NT2/D1 (cell line): ENCODE measurements at regions not wholly inside any gene's neighbourhood (a gene's known extent, or its start where the extent isn't known, plus 50 kb on each side); places are given as distances from the start of the nearest gene placed in this dataset.
"Not testable (repeated sequence)": the region's sequence is repeated elsewhere in the genome, so short reads cannot be mapped to it uniquely, and the experiment has no call there.

Experiments
- DNase-seq: peaks from one replicate; pipeline ENCODE4 v3.0.0-alpha.2; 2011; ENCODE audit warnings: low read depth, low spot score
- H3K27me3 ChIP-seq: 2 replicates; pipeline ENCODE4 v1.6.0; 2011; ENCODE audit warnings: mild to moderate bottlenecking; ENCODE audit not compliant: insufficient read length, insufficient read depth
- H3K36me3 ChIP-seq: 2 replicates; pipeline ENCODE4 v1.6.1; 2011; ENCODE audit warnings: mild to moderate bottlenecking, low read length, mixed read lengths; ENCODE audit not compliant: insufficient read depth, insufficient read length
- H3K4me1 ChIP-seq: 2 replicates; pipeline ENCODE4 v1.5.1; 2011; ENCODE audit not compliant: insufficient read depth, insufficient read length
- H3K4me3 ChIP-seq: 2 replicates; pipeline ENCODE4 v1.5.1; 2011; ENCODE audit warnings: low read depth; ENCODE audit not compliant: insufficient read length
- H3K9ac ChIP-seq: 2 replicates; pipeline ENCODE4 v1.6.0; 2011; ENCODE audit warnings: low read depth; ENCODE audit not compliant: insufficient read length
- H3K9me3 ChIP-seq: 2 replicates; pipeline ENCODE4 v1.5.1; 2011; ENCODE audit warnings: mild to moderate bottlenecking, low read length; ENCODE audit not compliant: insufficient read depth

- not testable (repeated sequence) for H3K4me3 ChIP-seq, H3K36me3 ChIP-seq, H3K9me3 ChIP-seq, DNase-seq, H3K4me1 ChIP-seq, H3K9ac ChIP-seq, H3K27me3 ChIP-seq
These were observed 1486.9 kb downstream of the KHDRBS2 start for GRCh38 chr6:60799146-60799545.

- not testable (repeated sequence) for H3K4me1 ChIP-seq, H3K36me3 ChIP-seq, H3K9me3 ChIP-seq, H3K9ac ChIP-seq, DNase-seq, H3K4me3 ChIP-seq, H3K27me3 ChIP-seq
These were observed 1488.2 kb downstream of the KHDRBS2 start for GRCh38 chr6:60797831-60798230.

- H3K9ac ChIP-seq, H3K9me3 ChIP-seq, DNase-seq: not testable (repeated sequence)
These were observed 1496.4 kb downstream of the KHDRBS2 start for GRCh38 chr6:60789601-60790000.

GRCh38 chr6:60782698-60783464 lies 1503.1 kb downstream of the KHDRBS2 start:
- H3K4me1 ChIP-seq, DNase-seq, H3K36me3 ChIP-seq, H3K4me3 ChIP-seq, H3K9ac ChIP-seq, H3K27me3 ChIP-seq, H3K9me3 ChIP-seq: not testable (repeated sequence)

More at GRCh38 chr6:60789601-60790000, 1496.4 kb downstream of the KHDRBS2 start:
- not testable (repeated sequence) for H3K4me1 ChIP-seq, H3K27me3 ChIP-seq, H3K36me3 ChIP-seq, H3K4me3 ChIP-seq

GRCh38 chr6:60779591-60779990 lies 1506.4 kb downstream of the KHDRBS2 start:
- not testable (repeated sequence) for H3K9ac ChIP-seq, H3K9me3 ChIP-seq, H3K4me3 ChIP-seq, DNase-seq, H3K36me3 ChIP-seq, H3K4me1 ChIP-seq, H3K27me3 ChIP-seq

GRCh38 chr6:60767791-60768499 lies 1518.1 kb downstream of the KHDRBS2 start:
- not testable (repeated sequence) for H3K27me3 ChIP-seq, H3K4me1 ChIP-seq, DNase-seq, H3K9ac ChIP-seq, H3K4me3 ChIP-seq, H3K36me3 ChIP-seq, H3K9me3 ChIP-seq

- H3K4me1 ChIP-seq, DNase-seq, H3K27me3 ChIP-seq, H3K9me3 ChIP-seq, H3K36me3 ChIP-seq, H3K4me3 ChIP-seq, H3K9ac ChIP-seq: not testable (repeated sequence)
These were observed 1520.7 kb downstream of the KHDRBS2 start for GRCh38 chr6:60765331-60765730.

GRCh38 chr6:60763464-60764080 lies 1522.5 kb downstream of the KHDRBS2 start:
- not testable (repeated sequence) for H3K27me3 ChIP-seq, H3K4me3 ChIP-seq, H3K9ac ChIP-seq, H3K36me3 ChIP-seq, DNase-seq, H3K4me1 ChIP-seq, H3K9me3 ChIP-seq

- not testable (repeated sequence) for H3K4me1 ChIP-seq, H3K9me3 ChIP-seq, DNase-seq, H3K27me3 ChIP-seq, H3K36me3 ChIP-seq, H3K9ac ChIP-seq, H3K4me3 ChIP-seq
These were observed 1525.1 kb downstream of the KHDRBS2 start for GRCh38 chr6:60760928-60761327.

- not testable (repeated sequence) for H3K4me1 ChIP-seq, H3K4me3 ChIP-seq
These were observed 1526.7 kb downstream of the KHDRBS2 start for GRCh38 chr6:60759149-60759825.

GRCh38 chr6:60758725-60759124 lies 1527.3 kb downstream of the KHDRBS2 start:
- H3K4me3 ChIP-seq, H3K9me3 ChIP-seq, H3K36me3 ChIP-seq, H3K27me3 ChIP-seq, H3K9ac ChIP-seq, H3K4me1 ChIP-seq, DNase-seq: not testable (repeated sequence)

More at GRCh38 chr6:60759149-60759825, 1526.7 kb downstream of the KHDRBS2 start:
- not testable (repeated sequence) for H3K36me3 ChIP-seq, DNase-seq, H3K9me3 ChIP-seq, H3K9ac ChIP-seq, H3K27me3 ChIP-seq
